Activated CD4-positive, alpha-beta T cell treated with anti-CD3 and anti-CD28 coated beads, Interleukin-2, amount 10 ng/mL, durations not matched to agents 24 days and 14 days (primary cell): ENCODE measurements at regions not wholly inside any gene's neighbourhood (a gene's known extent, or its start where the extent isn't known, plus 50 kb on each side); places are given as distances from the start of the nearest gene placed in this dataset.

Experiments used
- DNase-seq: peaks from one replicate; pipeline ENCODE4 v3.0.0; 2022
- H3K27ac Mint-ChIP-seq: one replicate; pipeline ENCODE4 v1.8.0; 2022; ENCODE audit warnings: mild to moderate bottlenecking, mixed read lengths
- H3K27me3 Mint-ChIP-seq: one replicate; pipeline ENCODE4 v1.8.0; 2022; ENCODE audit warnings: mixed read lengths
- H3K36me3 Mint-ChIP-seq: one replicate; pipeline ENCODE4 v1.8.0; 2022; ENCODE audit warnings: low read depth, mild to moderate bottlenecking, mixed read lengths
- H3K4me1 Mint-ChIP-seq: one replicate; pipeline ENCODE4 v1.8.0; 2021; ENCODE audit warnings: mixed read lengths
- H3K4me3 Mint-ChIP-seq: one replicate; pipeline ENCODE4 v1.8.0; 2022; ENCODE audit warnings: mild to moderate bottlenecking, moderate library complexity, mixed read lengths
- H3K9me3 Mint-ChIP-seq: one replicate; pipeline ENCODE4 v1.8.0; 2021; ENCODE audit warnings: mixed read lengths
- intact Hi-C: fragments of 100-400 bp; cut with micrococcal nuclease; formaldehyde crosslinking; loops from one replicate; pipeline ENCODE4 v1.15.1; 2023

GRCh38 chr6:139545206-139546105 is 171.0 kb upstream of the CITED2 start:
- peaks cover 3% of the 10 kb centered on the region for H3K36me3 Mint-ChIP-seq
- no peak for DNase-seq
- peaks cover 13% of the 10 kb centered on the region for H3K9me3 Mint-ChIP-seq
- H3K4me1 Mint-ChIP-seq: peaks cover 33% of the 10 kb centered on the region
- intact Hi-C loops: no loop called here
- H3K4me3 Mint-ChIP-seq: no peak overlapping the region
- H3K27me3 Mint-ChIP-seq: peaks cover 2% of the 10 kb centered on the region
- no peak overlapping the region for H3K27ac Mint-ChIP-seq

GRCh38 chr6:139544701-139545057 is 170.2 kb upstream of the CITED2 start:
- H3K4me3 Mint-ChIP-seq: no peak overlapping the region
- intact Hi-C loops: no loop called here
- H3K4me1 Mint-ChIP-seq: peaks cover 41% of the 10 kb centered on the region

GRCh38 chr6:139542351-139542750 is 167.9 kb upstream of the CITED2 start:
- H3K4me1 Mint-ChIP-seq: peaks cover 53% of the 10 kb centered on the region
- H3K27me3 Mint-ChIP-seq: no peaks in the 10 kb centered on the region
- intact Hi-C loops: no loop called here
- no peak for DNase-seq
- H3K36me3 Mint-ChIP-seq: peaks cover 4% of the 10 kb centered on the region
- H3K4me3 Mint-ChIP-seq: no peak overlapping the region
- H3K27ac Mint-ChIP-seq: no peak overlapping the region
- H3K9me3 Mint-ChIP-seq: peaks cover 11% of the 10 kb centered on the region

More at GRCh38 chr6:139544701-139545057, 170.2 kb upstream of the CITED2 start:
- Mint-ChIP-seq H3K36me3 (peaks cover 4% of the 10 kb centered on the region), H3K9me3 (peaks cover 11% of the 10 kb centered on the region), H3K27ac (no peak overlapping the region), H3K27me3 (no peaks in the 10 kb centered on the region)
- no peak for DNase-seq

- Mint-ChIP-seq H3K4me3 (peak overlapping the region; percentile 57), H3K27ac (peak overlapping the region; percentile 83), H3K4me1 (peaks cover 52% of the 10 kb centered on the region), H3K36me3 (peaks cover 4% of the 10 kb centered on the region), H3K9me3 (peaks cover 16% of the 10 kb centered on the region), H3K27me3 (no peaks in the 10 kb centered on the region)
- intact Hi-C loops: loop anchor here (1.0 kb wide), 1 partner anchor 167 kb away; the partner anchor contains the start of gene CITED2
- DNase-seq: no peak
Measured at GRCh38 chr6:139540894-139541293, 166.4 kb upstream of the CITED2 start.

- H3K4me1 Mint-ChIP-seq: peaks cover 47% of the 10 kb centered on the region
- DNase-seq: peak; percentile 87
- H3K36me3 Mint-ChIP-seq: peaks cover 4% of the 10 kb centered on the region
- intact Hi-C loops: loop anchor here (1.0 kb wide), 1 partner anchor 166 kb away; the partner anchor contains the start of gene CITED2
- peaks cover 18% of the 10 kb centered on the region for H3K9me3 Mint-ChIP-seq
- H3K4me3 Mint-ChIP-seq: peak overlapping the region; percentile 57
- no peaks in the 10 kb centered on the region for H3K27me3 Mint-ChIP-seq
- peak overlapping the region; percentile 83 for H3K27ac Mint-ChIP-seq
Measured at GRCh38 chr6:139540276-139540675, 165.8 kb upstream of the CITED2 start.

GRCh38 chr6:139539852-139540251 is 165.4 kb upstream of the CITED2 start:
- Mint-ChIP-seq H3K4me3 (peak overlapping the region; percentile 53), H3K36me3 (peaks cover 4% of the 10 kb centered on the region), H3K4me1 (peaks cover 44% of the 10 kb centered on the region), H3K27ac (peak overlapping the region; percentile 83), H3K27me3 (no peaks in the 10 kb centered on the region), H3K9me3 (peaks cover 18% of the 10 kb centered on the region)
- DNase-seq: no peak
- intact Hi-C loops: loop anchor here (1.0 kb wide), 1 partner anchor 166 kb away; the partner anchor contains the start of gene CITED2

- peak overlapping the region; percentile 12 for H3K27ac Mint-ChIP-seq
- peaks cover 53% of the 10 kb centered on the region for H3K4me1 Mint-ChIP-seq
- DNase-seq: no peak
- intact Hi-C loops: no loop called here
- H3K9me3 Mint-ChIP-seq: peaks cover 15% of the 10 kb centered on the region
- peaks cover 4% of the 10 kb centered on the region for H3K36me3 Mint-ChIP-seq
- no peaks in the 10 kb centered on the region for H3K27me3 Mint-ChIP-seq
- no peak overlapping the region for H3K4me3 Mint-ChIP-seq
Measured at GRCh38 chr6:139538366-139538765, 163.9 kb upstream of the CITED2 start.

GRCh38 chr6:139536751-139537617 is 162.5 kb upstream of the CITED2 start:
- Mint-ChIP-seq H3K4me3 (no peak overlapping the region), H3K9me3 (peaks cover 7% of the 10 kb centered on the region), H3K27ac (no peak overlapping the region), H3K27me3 (no peaks in the 10 kb centered on the region), H3K36me3 (peaks cover 2% of the 10 kb centered on the region), H3K4me1 (peaks cover 48% of the 10 kb centered on the region)
- intact Hi-C loops: no loop called here
- DNase-seq: no peak

GRCh38 chr6:139534472-139535115 is 160.1 kb upstream of the CITED2 start:
- Mint-ChIP-seq H3K27me3 (no peaks in the 10 kb centered on the region), H3K9me3 (peaks cover 9% of the 10 kb centered on the region), H3K36me3 (peaks cover 2% of the 10 kb centered on the region), H3K4me1 (peaks cover 44% of the 10 kb centered on the region), H3K4me3 (peak overlapping the region; percentile 72), H3K27ac (peak overlapping the region; percentile 90)
- DNase-seq: peak; percentile 70
- intact Hi-C loops: no loop called here

- H3K9me3 Mint-ChIP-seq: peaks cover 13% of the 10 kb centered on the region
- peaks cover 2% of the 10 kb centered on the region for H3K36me3 Mint-ChIP-seq
- no peaks in the 10 kb centered on the region for H3K27me3 Mint-ChIP-seq
- intact Hi-C loops: no loop called here
- DNase-seq: peak; percentile 61
- peaks cover 45% of the 10 kb centered on the region for H3K4me1 Mint-ChIP-seq
- H3K4me3 Mint-ChIP-seq: peak overlapping the region; percentile 72
- H3K27ac Mint-ChIP-seq: peak overlapping the region; percentile 90
Measured at GRCh38 chr6:139533573-139534471, 159.4 kb upstream of the CITED2 start.

GRCh38 chr6:139533171-139533570 is 158.7 kb upstream of the CITED2 start:
- Mint-ChIP-seq H3K36me3 (peaks cover 2% of the 10 kb centered on the region), H3K4me3 (no peak overlapping the region), H3K4me1 (peaks cover 43% of the 10 kb centered on the region), H3K27ac (peak overlapping the region; percentile 31), H3K9me3 (peaks cover 13% of the 10 kb centered on the region), H3K27me3 (no peaks in the 10 kb centered on the region)
- intact Hi-C loops: no loop called here
- DNase-seq: no peak

GRCh38 chr6:139531148-139532115 is 157.0 kb upstream of the CITED2 start:
- Mint-ChIP-seq H3K36me3 (peaks cover 2% of the 10 kb centered on the region), H3K27ac (peak overlapping the region; percentile 71), H3K9me3 (peaks cover 21% of the 10 kb centered on the region), H3K4me1 (peaks cover 43% of the 10 kb centered on the region), H3K4me3 (no peak overlapping the region), H3K27me3 (no peaks in the 10 kb centered on the region)
- peak; percentile 72 for DNase-seq
- intact Hi-C loops: no loop called here
